ENCODE measurements at regions not wholly inside any gene's neighbourhood (a gene's known extent, or its start where the extent isn't known, plus 50 kb on each side); places are given as distances from the start of the nearest gene placed in this dataset.

DNA sequence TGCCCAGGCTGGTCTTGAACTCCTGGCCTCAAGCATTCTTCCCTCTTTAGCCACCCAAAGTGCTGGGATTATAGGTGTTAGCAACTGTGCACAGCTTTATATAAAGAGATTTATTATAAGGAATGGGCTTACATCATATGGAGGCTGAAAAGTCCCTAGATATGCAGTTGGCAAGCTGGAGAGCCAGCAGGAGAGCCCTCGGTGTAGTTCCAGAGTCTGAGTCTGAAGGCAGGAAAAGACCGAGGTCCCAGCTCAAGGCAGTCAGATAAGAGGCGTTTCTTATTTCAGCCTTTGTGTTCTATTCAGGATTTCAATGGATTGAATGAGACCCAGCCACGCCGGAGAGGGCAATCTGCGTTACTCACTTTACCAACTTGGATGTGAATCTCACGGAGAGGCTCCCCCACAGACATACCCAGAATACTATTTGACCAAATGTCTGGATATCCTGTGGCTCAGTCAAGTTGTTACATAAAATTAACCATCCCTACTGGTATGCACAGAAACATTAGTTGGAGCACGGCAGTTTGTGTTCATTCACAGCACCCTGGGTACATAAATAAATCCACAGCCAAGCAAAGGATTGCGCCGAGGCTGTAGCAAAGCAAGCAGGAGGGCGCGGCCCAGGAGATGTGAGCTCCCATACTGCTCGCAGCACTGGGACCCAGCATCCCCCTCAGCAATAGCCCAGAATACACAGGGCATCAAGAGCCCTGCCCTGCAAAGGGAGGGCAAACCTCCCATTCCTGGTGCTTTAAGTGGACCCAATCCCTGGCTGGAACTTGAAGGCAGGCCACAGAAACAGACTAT lies 158.4 kb upstream of the ZNF32 start:
- no peak for DNase-seq
- Histone ChIP-seq H2AFZ (ENCODE audit: insufficient read depth, low read depth, low read length, poor library complexity, severe bottlenecking) (no peak overlapping the region), H3K27me3 (ENCODE audit: control insufficient read depth in 2 of 2, insufficient read depth in 2 of 2, low read length in 2 of 2) (no peaks in the 10 kb centered on the region), H3K36me3 (replicated peaks in 1 of 2; ENCODE audit: control insufficient read depth in 1 of 2, insufficient read depth in 2 of 2, low read length in 2 of 2) (no peaks in the 10 kb centered on the region), H3K27ac (ENCODE audit: low read depth in 1 of 2, low read length in 2 of 2) (no peak overlapping the region), H3K9ac (ENCODE audit: insufficient read depth, low read length, poor library complexity, severe bottlenecking) (no peak overlapping the region), H4K20me1 (ENCODE audit: insufficient read depth, low read length) (no peaks in the 10 kb centered on the region), H3K4me3 (replicated peaks in 1 of 3; ENCODE audit: low read depth in 2 of 3, low read length in 3 of 3) (no peak overlapping the region), H3K79me2 (ENCODE audit: insufficient read depth, low read length) (no peaks in the 10 kb centered on the region), H3K4me2 (replicated peaks; ENCODE audit: extremely low read depth, low read length, poor library complexity, severe bottlenecking) (no peak overlapping the region), H3K9me3 (replicated peaks in 1 of 2; ENCODE audit: control insufficient read depth in 1 of 2, insufficient read depth in 1 of 2, low read length in 2 of 2) (no peaks in the 10 kb centered on the region), H3K4me1 (ENCODE audit: control insufficient read depth in 1 of 2, insufficient read depth in 2 of 2, low read length in 2 of 2) (no peaks in the 10 kb centered on the region)
- Mint-ChIP-seq H3K27ac (no peak overlapping the region), H3K36me3 (no peaks in the 10 kb centered on the region), H3K27me3 (ENCODE audit: low read depth in 3 of 3) (peaks cover 3 to 6% (median 6%) of the 10 kb centered on the region in 3 donors), H3K4me1 (peaks cover 11% of the 10 kb centered on the region), H3K4me3 (no peak overlapping the region), H3K9me3 (peaks cover 0 to 1% (median 0%) of the 10 kb centered on the region in 7 donors)
- no peak for TF ChIP-seq CTCF (IDR thresholded peaks at IDR 0.05)
- intact Hi-C loops (cut with micrococcal nuclease): no loop called here
- WGBS (ENCODE audit: insufficient coverage): 94% methylated on average over 11 of the region's 13 CpGs

GRCh38 chr10:43803791-43804190 lies 155.1 kb upstream of the ZNF32 start:
- Histone ChIP-seq H3K79me2 (ENCODE audit: insufficient read depth, low read length) (no peaks in the 10 kb centered on the region), H3K27me3 (ENCODE audit: control insufficient read depth in 2 of 2, insufficient read depth in 2 of 2, low read length in 2 of 2) (no peaks in the 10 kb centered on the region), H3K4me1 (ENCODE audit: control insufficient read depth in 1 of 2, insufficient read depth in 2 of 2, low read length in 2 of 2) (no peaks in the 10 kb centered on the region), H3K27ac (ENCODE audit: low read depth in 1 of 2, low read length in 2 of 2) (no peak overlapping the region), H3K9me3 (replicated peaks in 1 of 2; ENCODE audit: control insufficient read depth in 1 of 2, insufficient read depth in 1 of 2, low read length in 2 of 2) (no peaks in the 10 kb centered on the region), H3K9ac (ENCODE audit: insufficient read depth, low read length, poor library complexity, severe bottlenecking) (no peak overlapping the region), H2AFZ (ENCODE audit: insufficient read depth, low read depth, low read length, poor library complexity, severe bottlenecking) (no peak overlapping the region), H3K4me3 (replicated peaks in 1 of 3; ENCODE audit: low read depth in 2 of 3, low read length in 3 of 3) (no peak overlapping the region), H3K4me2 (replicated peaks; ENCODE audit: extremely low read depth, low read length, poor library complexity, severe bottlenecking) (no peak overlapping the region), H3K36me3 (replicated peaks in 1 of 2; ENCODE audit: control insufficient read depth in 1 of 2, insufficient read depth in 2 of 2, low read length in 2 of 2) (no peaks in the 10 kb centered on the region), H4K20me1 (ENCODE audit: insufficient read depth, low read length) (no peaks in the 10 kb centered on the region)
- Mint-ChIP-seq H3K27ac (no peak overlapping the region), H3K9me3 (peaks cover 0 to 1% (median 0%) of the 10 kb centered on the region in 7 donors), H3K4me3 (no peak overlapping the region), H3K27me3 (ENCODE audit: low read depth in 3 of 3) (peaks cover 7 to 26% (median 15%) of the 10 kb centered on the region in 3 donors), H3K36me3 (no peaks in the 10 kb centered on the region), H3K4me1 (peaks cover 11% of the 10 kb centered on the region)
- 80% methylated on average over 6 of the region's 7 CpGs for WGBS (ENCODE audit: insufficient coverage)
- no peak for DNase-seq
- TF ChIP-seq CTCF (IDR thresholded peaks at IDR 0.05): no peak
- intact Hi-C loops (cut with micrococcal nuclease): no loop called here
